D721Med (cell line): ENCODE measurements at regions not wholly inside any gene's neighbourhood (a gene's known extent, or its start where the extent isn't known, plus 50 kb on each side); places are given as distances from the start of the nearest gene placed in this dataset.

Experiments
- DNase-seq: peaks from one replicate; pipeline ENCODE4 v3.0.0; 2011; ENCODE audit warnings: low spot score; ENCODE audit not compliant: insufficient read length
- FAIRE-seq: peaks from 2 replicates; lab custom pipeline; 2011; peaks lifted over from hg19 to GRCh38; lab: Jason Lieb, UNC
- TF ChIP-seq, protein P1 (sequence below): IDR thresholded peaks from 2 replicates; pipeline ENCODE4 v1.5.1; 2012; ENCODE audit warnings: mild to moderate bottlenecking, control low read depth; ENCODE audit not compliant: insufficient read depth; ENCODE audit errors: missing control alignments

GRCh38 chr2:235414422-235414821, 79.4 kb upstream of the AGAP1 start:
- FAIRE-seq (no peak), DNase-seq (no peak)
- TF ChIP-seq, protein P1, sequence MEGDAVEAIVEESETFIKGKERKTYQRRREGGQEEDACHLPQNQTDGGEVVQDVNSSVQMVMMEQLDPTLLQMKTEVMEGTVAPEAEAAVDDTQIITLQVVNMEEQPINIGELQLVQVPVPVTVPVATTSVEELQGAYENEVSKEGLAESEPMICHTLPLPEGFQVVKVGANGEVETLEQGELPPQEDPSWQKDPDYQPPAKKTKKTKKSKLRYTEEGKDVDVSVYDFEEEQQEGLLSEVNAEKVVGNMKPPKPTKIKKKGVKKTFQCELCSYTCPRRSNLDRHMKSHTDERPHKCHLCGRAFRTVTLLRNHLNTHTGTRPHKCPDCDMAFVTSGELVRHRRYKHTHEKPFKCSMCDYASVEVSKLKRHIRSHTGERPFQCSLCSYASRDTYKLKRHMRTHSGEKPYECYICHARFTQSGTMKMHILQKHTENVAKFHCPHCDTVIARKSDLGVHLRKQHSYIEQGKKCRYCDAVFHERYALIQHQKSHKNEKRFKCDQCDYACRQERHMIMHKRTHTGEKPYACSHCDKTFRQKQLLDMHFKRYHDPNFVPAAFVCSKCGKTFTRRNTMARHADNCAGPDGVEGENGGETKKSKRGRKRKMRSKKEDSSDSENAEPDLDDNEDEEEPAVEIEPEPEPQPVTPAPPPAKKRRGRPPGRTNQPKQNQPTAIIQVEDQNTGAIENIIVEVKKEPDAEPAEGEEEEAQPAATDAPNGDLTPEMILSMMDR, result no peak

DNA sequence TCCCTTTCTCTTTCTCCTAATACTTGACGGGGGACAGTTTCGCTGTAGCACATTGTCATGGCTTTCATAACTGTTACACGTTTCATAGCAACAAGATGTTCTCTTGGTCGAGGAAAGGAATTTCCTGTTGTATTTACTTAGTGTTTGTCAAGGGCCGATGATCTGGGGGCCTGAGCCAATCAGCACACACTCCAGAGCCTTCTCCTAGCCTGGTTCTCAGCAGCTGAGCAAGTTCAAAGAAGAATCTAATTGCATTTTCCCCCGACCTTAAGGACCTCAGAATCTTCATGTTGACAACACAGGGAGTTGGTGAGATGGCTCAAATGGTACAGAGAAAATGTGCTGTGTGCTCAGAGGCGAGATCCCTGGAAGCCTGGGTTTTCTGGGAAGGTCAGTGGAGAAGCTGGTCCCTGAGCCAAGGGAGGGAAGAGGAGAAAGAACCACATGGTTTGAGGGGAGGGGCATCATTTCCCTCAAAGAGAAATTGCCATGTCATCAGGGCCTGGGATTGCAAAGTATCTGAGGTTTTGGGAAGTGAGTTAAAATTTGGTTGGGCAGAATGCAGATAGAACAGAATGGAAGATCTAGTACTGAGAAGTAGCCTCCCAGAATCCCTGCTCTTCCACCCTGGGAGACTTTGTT, 76.9 kb upstream of the AGAP1 start:
- TF ChIP-seq, protein P1, result no peak
- no peak for FAIRE-seq
- DNase-seq, result no peak

DNA sequence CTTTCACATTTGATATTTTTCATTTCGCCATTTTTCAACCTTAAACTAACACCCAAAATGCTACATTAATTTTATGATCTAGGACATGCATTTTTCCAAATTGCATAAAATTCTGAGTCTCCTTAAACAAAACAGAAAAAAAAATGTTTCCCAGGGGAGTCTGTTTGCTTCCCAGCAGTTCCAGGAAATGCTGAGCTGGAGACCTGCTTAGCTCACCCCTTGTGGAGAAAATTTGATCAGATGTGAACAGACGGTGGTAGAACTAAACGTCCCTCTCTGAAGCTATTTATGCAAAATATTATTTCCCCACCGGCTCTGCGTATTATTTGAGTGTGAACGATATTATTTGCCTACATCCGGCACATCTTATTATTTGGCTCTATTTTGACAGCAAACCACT, 74.9 kb upstream of the AGAP1 start:
- DNase-seq, result no peak
- no peak for FAIRE-seq
- TF ChIP-seq, protein P1, result no peak

DNA sequence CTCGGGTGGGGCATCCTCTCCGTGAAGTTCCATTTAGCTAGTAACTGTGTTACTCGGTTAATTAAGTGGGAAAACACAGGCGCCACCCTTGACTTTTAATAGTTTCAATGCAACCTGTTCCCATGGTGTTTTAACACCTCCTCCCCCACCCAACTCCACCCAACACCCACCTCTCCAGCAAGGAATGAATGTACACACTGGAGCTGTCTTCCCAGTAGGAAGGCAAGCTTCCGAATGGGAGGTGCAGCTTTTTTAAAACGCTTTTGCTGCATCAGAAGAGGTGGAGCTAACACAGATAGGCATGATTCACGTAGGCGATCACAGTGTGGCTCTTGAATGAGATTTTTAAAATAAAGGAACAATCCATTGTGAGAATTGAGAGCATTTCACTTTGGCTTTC, 73.8 kb upstream of the AGAP1 start:
- FAIRE-seq (no peak), DNase-seq (no peak)
- TF ChIP-seq, protein P1, result no peak

- TF ChIP-seq, protein P1, result no peak
- no peak for FAIRE-seq
- DNase-seq, result no peak
Observed at GRCh38 chr2:235421618-235422017, 72.2 kb upstream of the AGAP1 start.

GRCh38 chr2:235430366-235431083, 63.3 kb upstream of the AGAP1 start:
- TF ChIP-seq, protein P1, result no peak
- no peak for FAIRE-seq
- DNase-seq, result no peak
